ENCODE measurements at regions not wholly inside any gene's neighbourhood (a gene's known extent, or its start where the extent isn't known, plus 50 kb on each side); places are given as distances from the start of the nearest gene placed in this dataset.
A peak's percentile ranks its signal among the peaks of the same experiment; 100 is the strongest.

- no peak overlapping the region for H3K27ac ChIP-seq (replicated peaks in 1 of 4)
- no peaks in the 10 kb centered on the region for H3K27me3 ChIP-seq
- TF ChIP-seq POLR2AphosphoS5 (IDR thresholded peaks at IDR 0.05) (no peak), POLR2A (IDR thresholded peaks at IDR 0.05; ENCODE audit: low read depth) (no peak), CTCF (IDR thresholded peaks at IDR 0.05) (no peak), EP300 (IDR thresholded peaks at IDR 0.05) (no peak)
- 78% methylated on average over 2 of the region's 2 CpGs for WGBS
- intact Hi-C loops (cut with DNase I) = no loop called here
- no peaks in the 10 kb centered on the region for H3K4me1 ChIP-seq
- H3K36me3 ChIP-seq = no peaks in the 10 kb centered on the region
- no peak overlapping the region for H3K4me3 ChIP-seq
- no peaks in the 10 kb centered on the region for H3K9me3 ChIP-seq
- DNase-seq (ENCODE audit: extremely low spot score) = no peak
These were observed 70.5 kb upstream of the DAAM1 start for GRCh38 chr14:59117754-59118528.

- WGBS = 56% methylated on average over 1 of the region's 1 CpG
- Histone ChIP-seq H3K27ac (replicated peaks in 1 of 4) (no peak overlapping the region), H3K4me1 (no peaks in the 10 kb centered on the region), H3K36me3 (no peaks in the 10 kb centered on the region), H3K4me3 (no peak overlapping the region), H3K27me3 (no peaks in the 10 kb centered on the region), H3K9me3 (no peaks in the 10 kb centered on the region)
- DNase-seq (ENCODE audit: extremely low spot score) = no peak
- intact Hi-C loops (cut with DNase I) = loop anchor here (10.0 kb wide), 1 partner anchor 616 kb away; no protein-coding TSS in a partner anchor
- no peak for TF ChIP-seq CTCF (IDR thresholded peaks at IDR 0.05)
- TF ChIP-seq POLR2A (IDR thresholded peaks at IDR 0.05; ENCODE audit: low read depth) = no peak
- no peak for TF ChIP-seq POLR2AphosphoS5 (IDR thresholded peaks at IDR 0.05)
- TF ChIP-seq EP300 (IDR thresholded peaks at IDR 0.05) = no peak
These were observed 67.5 kb upstream of the DAAM1 start for GRCh38 chr14:59120921-59121320.

- no peak for DNase-seq (ENCODE audit: extremely low spot score)
- no peak overlapping the region for H3K27ac ChIP-seq (replicated peaks in 1 of 4)
- peaks cover 0 to 9% (median 6%) of the 10 kb centered on the region in 4 donors for H3K4me1 ChIP-seq
- H3K9me3 ChIP-seq = no peaks in the 10 kb centered on the region
- intact Hi-C loops (cut with DNase I) = loop anchor here (2.0 to 10.0 kb wide), 2 partner anchors 95 to 619 kb away; no protein-coding TSS in a partner anchor
- H3K27me3 ChIP-seq = no peaks in the 10 kb centered on the region
- no peaks in the 10 kb centered on the region for H3K36me3 ChIP-seq
- TF ChIP-seq POLR2A (IDR thresholded peaks at IDR 0.05; ENCODE audit: low read depth) (no peak), EP300 (IDR thresholded peaks at IDR 0.05) (no peak), POLR2AphosphoS5 (IDR thresholded peaks at IDR 0.05) (no peak), CTCF (IDR thresholded peaks at IDR 0.05) (no peak)
- no peak overlapping the region for H3K4me3 ChIP-seq
- 98% methylated on average over 3 of the region's 3 CpGs for WGBS
These were observed 64.9 kb upstream of the DAAM1 start for GRCh38 chr14:59123531-59123930.

- Histone ChIP-seq H3K4me1 (peaks cover 0 to 13% (median 6%) of the 10 kb centered on the region in 4 donors), H3K4me3 (no peak overlapping the region), H3K27me3 (no peaks in the 10 kb centered on the region), H3K36me3 (no peaks in the 10 kb centered on the region), H3K27ac (replicated peaks in 1 of 4) (no peak overlapping the region), H3K9me3 (no peaks in the 10 kb centered on the region)
- TF ChIP-seq CTCF (IDR thresholded peaks at IDR 0.05) (peak; percentile 7 to 33 (median 31)), POLR2A (IDR thresholded peaks at IDR 0.05; ENCODE audit: low read depth) (no peak), EP300 (IDR thresholded peaks at IDR 0.05) (no peak), POLR2AphosphoS5 (IDR thresholded peaks at IDR 0.05) (no peak)
- 44% methylated on average over 4 of the region's 4 CpGs for WGBS
- intact Hi-C loops (cut with DNase I) = loop anchor here (2.0 to 10.0 kb wide), 2 partner anchors 95 to 619 kb away; no protein-coding TSS in a partner anchor
- no peak for DNase-seq (ENCODE audit: extremely low spot score)
These were observed 64.5 kb upstream of the DAAM1 start for GRCh38 chr14:59123975-59124374.
